H9 (cell line): ENCODE measurements at regions not wholly inside any gene's neighbourhood (a gene's known extent, or its start where the extent isn't known, plus 50 kb on each side); places are given as distances from the start of the nearest gene placed in this dataset.

Experiments used
- DNase-seq: peaks from one replicate; pipeline ENCODE4 v3.0.0-alpha.2; 2017
- H2AFZ ChIP-seq: one replicate; pipeline ENCODE4 v1.6.1; 2013; ENCODE audit warnings: mild to moderate bottlenecking, low read length, control low read depth, moderate library complexity
- H2AK5ac ChIP-seq: 2 replicates; pipeline ENCODE4 v1.6.1; 2013; ENCODE audit warnings: low read length, control low read depth, mixed read lengths; ENCODE audit not compliant: insufficient read length
- H2BK120ac ChIP-seq: one replicate; pipeline ENCODE4 v1.6.1; 2013; ENCODE audit warnings: low read depth, mild to moderate bottlenecking, low read length, control low read depth, inconsistent platforms; ENCODE audit not compliant: poor library complexity, severe bottlenecking
- H2BK12ac ChIP-seq: 2 replicates; pipeline ENCODE4 v1.6.1; 2013; ENCODE audit warnings: low read length, control low read depth, mixed read lengths, low read depth; ENCODE audit not compliant: insufficient read length
- H2BK15ac ChIP-seq: 2 replicates; pipeline ENCODE4 v1.6.1; 2013; ENCODE audit warnings: low read depth, low read length, control low read depth
- H2BK20ac ChIP-seq: one replicate; pipeline ENCODE4 v1.6.1; 2013; ENCODE audit warnings: low read depth, mild to moderate bottlenecking, low read length, control low read depth, inconsistent platforms; ENCODE audit not compliant: poor library complexity, severe bottlenecking
- H2BK5ac ChIP-seq: 2 replicates; pipeline ENCODE4 v1.6.1; 2013; ENCODE audit warnings: low read length, control low read depth, mixed read lengths; ENCODE audit not compliant: insufficient read length
- H3K14ac ChIP-seq: 2 replicates; pipeline ENCODE4 v1.6.1; 2013; ENCODE audit warnings: low read length, control low read depth; ENCODE audit not compliant: insufficient read depth
- H3K18ac ChIP-seq: 2 replicates; pipeline ENCODE4 v1.6.1; 2013; ENCODE audit warnings: low read depth, mild to moderate bottlenecking, mixed read lengths, low read length, control low read depth; ENCODE audit not compliant: insufficient read length
- H3K23ac ChIP-seq: 2 replicates; pipeline ENCODE4 v1.6.1; 2013; ENCODE audit warnings: low read length, control low read depth, mixed read lengths, low read depth; ENCODE audit not compliant: insufficient read length
- H3K23me2 ChIP-seq: 2 replicates; pipeline ENCODE4 v1.6.1; 2013; ENCODE audit warnings: low read depth, mild to moderate bottlenecking, mixed read lengths, low read length, control low read depth; ENCODE audit not compliant: insufficient read length, poor library complexity, severe bottlenecking
- H3K27ac ChIP-seq: 2 replicates; pipeline ENCODE4 v1.5.1; 2013; ENCODE audit warnings: low read length, control low read depth, mixed read lengths, low read depth; ENCODE audit not compliant: insufficient read length
- H3K27me3 ChIP-seq: 2 replicates; pipeline ENCODE4 v1.6.1; 2013; ENCODE audit warnings: low read length, control low read depth, inconsistent platforms; ENCODE audit not compliant: insufficient read depth
- H3K4ac ChIP-seq: 2 replicates; pipeline ENCODE4 v1.6.1; 2013; ENCODE audit warnings: low read depth, mild to moderate bottlenecking, control low read depth, inconsistent platforms, low read length, moderate library complexity
- H3K4me1 ChIP-seq: 2 replicates; pipeline ENCODE4 v1.6.1; 2013; ENCODE audit warnings: low read length, control low read depth, inconsistent platforms; ENCODE audit not compliant: insufficient read depth
- H3K4me2 ChIP-seq: 2 replicates; pipeline ENCODE4 v1.6.1; 2013; ENCODE audit warnings: low read length, control low read depth, mixed read lengths; ENCODE audit not compliant: insufficient read length, insufficient read depth
- H3K56ac ChIP-seq: 2 replicates; pipeline ENCODE4 v1.6.1; 2013; ENCODE audit warnings: low read depth, mild to moderate bottlenecking, mixed read lengths, low read length, control low read depth; ENCODE audit not compliant: insufficient read length
- H3K79me1 ChIP-seq: 2 replicates; pipeline ENCODE4 v1.6.1; 2013; ENCODE audit warnings: low read depth, mild to moderate bottlenecking, moderate library complexity, low read length, control low read depth, inconsistent platforms; ENCODE audit not compliant: insufficient read depth, poor library complexity, severe bottlenecking
- H3K79me2 ChIP-seq: 2 replicates; pipeline ENCODE4 v1.6.1; 2013; ENCODE audit warnings: low read length, control low read depth, inconsistent platforms; ENCODE audit not compliant: insufficient read depth
- H3K9ac ChIP-seq: 2 replicates; pipeline ENCODE4 v1.6.1; 2013; ENCODE audit warnings: low read length, control low read depth, mixed read lengths; ENCODE audit not compliant: insufficient read length; ENCODE audit errors: extremely low read depth
- H3K9me3 ChIP-seq: one replicate; pipeline ENCODE4 v1.6.1; 2013; ENCODE audit warnings: low read depth, low read length, inconsistent platforms; ENCODE audit not compliant: control insufficient read depth
- H3T11ph ChIP-seq: one replicate; pipeline ENCODE4 v1.6.1; 2013; ENCODE audit warnings: mild to moderate bottlenecking, low read length, control low read depth, inconsistent platforms
- H4K20me1 ChIP-seq: one replicate; pipeline ENCODE4 v1.6.1; 2013; ENCODE audit not compliant: control insufficient read depth, insufficient read length, insufficient read depth
- H4K5ac ChIP-seq: 2 replicates; pipeline ENCODE4 v1.6.1; 2013; ENCODE audit warnings: low read depth, mild to moderate bottlenecking, mixed read lengths, low read length, control low read depth; ENCODE audit not compliant: insufficient read length
- H4K8ac ChIP-seq: replicated peaks from 2 replicates; pipeline ENCODE4 v1.6.1; 2013; ENCODE audit warnings: low read length, control low read depth, mixed read lengths, low read depth; ENCODE audit not compliant: insufficient read length
- H4K91ac ChIP-seq: 2 replicates; pipeline ENCODE4 v1.6.1; 2013; ENCODE audit warnings: low read depth, mild to moderate bottlenecking, moderate library complexity, mixed read lengths, low read length, control low read depth; ENCODE audit not compliant: insufficient read length
- H3K27ac Mint-ChIP-seq, 3 experiments: 2 replicates in 2 of 3; 3 replicates in 1 of 3; pipeline ENCODE4 v1.8.0; 2020 to 2021; ENCODE audit warnings: mixed read lengths in 3 of 3, mild to moderate bottlenecking in 1 of 3, moderate library complexity in 1 of 3
- H3K27me3 Mint-ChIP-seq: 2 replicates; pipeline ENCODE4 v1.8.0; 2021; ENCODE audit warnings: low read depth, mild to moderate bottlenecking, moderate library complexity, mixed read lengths
- H3K36me3 Mint-ChIP-seq, 3 experiments: 2 replicates in 2 of 3; 3 replicates in 1 of 3; pipeline ENCODE4 v1.8.0; 2020 to 2021; ENCODE audit warnings: low read depth in 3 of 3, mixed read lengths in 3 of 3; ENCODE audit not compliant: insufficient read depth in 1 of 3
- H3K4me1 Mint-ChIP-seq, 2 experiments: 2 replicates each; pipeline ENCODE4 v1.8.0; 2020; ENCODE audit warnings: mixed read lengths in 2 of 2
- H3K4me3 Mint-ChIP-seq, 2 experiments: 2 replicates in 1 of 2; 3 replicates in 1 of 2; pipeline ENCODE4 v1.8.0; 2020 to 2021; ENCODE audit warnings: mild to moderate bottlenecking in 2 of 2, mixed read lengths in 2 of 2, moderate library complexity in 1 of 2
- H3K9me3 Mint-ChIP-seq, 2 experiments: 2 replicates in 1 of 2; 3 replicates in 1 of 2; pipeline ENCODE4 v1.8.0; 2020; ENCODE audit warnings: mild to moderate bottlenecking in 2 of 2, mixed read lengths in 2 of 2, moderate library complexity in 1 of 2
- CTCF ChIP-seq: fragments of 200-600 bp; sonication (generic); conservative IDR thresholded peaks from 3 replicates; pipeline ENCODE4 v1.8.0; 2021; ENCODE audit warnings: antibody characterized with exemption, mild to moderate bottlenecking
- WGBS: extraction: QIAGEN DNeasy Blood & Tissue Kit; methylation state at CpG from one replicate; pipeline ENCODE4 v1.1.7; 2013; ENCODE audit warnings: missing lambda C conversion rate, low lambda C conversion rate, mixed read lengths; ENCODE audit not compliant: insufficient read length; ENCODE audit errors: extremely low coverage; 5-methylcytosine and 5-hydroxymethylcytosine counted together

- Histone ChIP-seq H3K27me3 (no peaks in the 10 kb centered on the region), H3K4ac (no peak overlapping the region), H2AFZ (no peak overlapping the region), H4K20me1 (no peaks in the 10 kb centered on the region), H3K14ac (no peak overlapping the region), H4K5ac (no peak overlapping the region), H3T11ph (no peak overlapping the region), H2BK15ac (no peak overlapping the region), H3K27ac (no peak overlapping the region), H3K23ac (no peak overlapping the region), H3K9ac (no peak overlapping the region), H2BK12ac (no peak overlapping the region), H3K79me1 (no peaks in the 10 kb centered on the region), H3K23me2 (no peaks in the 10 kb centered on the region), H3K79me2 (no peaks in the 10 kb centered on the region), H3K56ac (no peak overlapping the region), H2AK5ac (no peak overlapping the region), H2BK120ac (no peak overlapping the region), H4K8ac (no peak overlapping the region), H2BK20ac (no peak overlapping the region), H3K18ac (no peak overlapping the region), H3K4me2 (no peak overlapping the region), H4K91ac (no peak overlapping the region), H2BK5ac (no peak overlapping the region), H3K9me3 (no peaks in the 10 kb centered on the region), H3K4me1 (no peaks in the 10 kb centered on the region; the same call in 1 of the 2 replicates)
- Mint-ChIP-seq H3K9me3 (no peaks in the 10 kb centered on the region), H3K4me3 (no peak overlapping the region), H3K36me3 (no peaks in the 10 kb centered on the region; a peak in 3 of 7 replicates), H3K27ac (no peak overlapping the region), H3K27me3 (no peaks in the 10 kb centered on the region), H3K4me1 (peaks cover 18 to 23% of the 10 kb centered on the region in 2 experiments)
- no peak for TF ChIP-seq CTCF
- WGBS = no CpG with 5 or more reads among the region's 1 CpG
- DNase-seq = no peak
These were observed 89.0 kb upstream of the FNDC3B start for GRCh38 chr3:171950373-171950772.
